ENCODE measurements at regions not wholly inside any gene's neighbourhood (a gene's known extent, or its start where the extent isn't known, plus 50 kb on each side); places are given as distances from the start of the nearest gene placed in this dataset.

DNA sequence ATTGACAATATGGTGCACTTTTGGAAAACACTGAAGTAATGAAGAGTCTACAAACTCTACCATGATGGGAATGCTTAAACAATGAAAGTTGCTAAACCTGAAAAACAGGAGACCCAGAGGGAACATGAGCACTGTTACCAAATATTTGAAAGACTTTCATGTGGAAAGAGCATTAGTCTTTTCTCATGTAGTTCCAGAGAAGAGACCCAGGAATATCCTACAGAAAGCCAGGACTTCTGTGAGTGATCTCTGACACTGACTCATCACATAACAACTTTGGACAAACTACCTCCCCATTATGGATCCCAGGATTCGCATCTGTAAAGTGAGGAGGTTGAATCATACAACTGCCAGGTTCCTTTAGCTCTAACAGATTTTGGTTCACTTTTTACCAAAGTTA lies 62.2 kb downstream of the FAM181B start:
- no peaks in the 10 kb centered on the region for H3F3A ChIP-seq (ENCODE audit: control insufficient read depth, insufficient read depth)
- TF ChIP-seq, protein P1, sequence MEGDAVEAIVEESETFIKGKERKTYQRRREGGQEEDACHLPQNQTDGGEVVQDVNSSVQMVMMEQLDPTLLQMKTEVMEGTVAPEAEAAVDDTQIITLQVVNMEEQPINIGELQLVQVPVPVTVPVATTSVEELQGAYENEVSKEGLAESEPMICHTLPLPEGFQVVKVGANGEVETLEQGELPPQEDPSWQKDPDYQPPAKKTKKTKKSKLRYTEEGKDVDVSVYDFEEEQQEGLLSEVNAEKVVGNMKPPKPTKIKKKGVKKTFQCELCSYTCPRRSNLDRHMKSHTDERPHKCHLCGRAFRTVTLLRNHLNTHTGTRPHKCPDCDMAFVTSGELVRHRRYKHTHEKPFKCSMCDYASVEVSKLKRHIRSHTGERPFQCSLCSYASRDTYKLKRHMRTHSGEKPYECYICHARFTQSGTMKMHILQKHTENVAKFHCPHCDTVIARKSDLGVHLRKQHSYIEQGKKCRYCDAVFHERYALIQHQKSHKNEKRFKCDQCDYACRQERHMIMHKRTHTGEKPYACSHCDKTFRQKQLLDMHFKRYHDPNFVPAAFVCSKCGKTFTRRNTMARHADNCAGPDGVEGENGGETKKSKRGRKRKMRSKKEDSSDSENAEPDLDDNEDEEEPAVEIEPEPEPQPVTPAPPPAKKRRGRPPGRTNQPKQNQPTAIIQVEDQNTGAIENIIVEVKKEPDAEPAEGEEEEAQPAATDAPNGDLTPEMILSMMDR (IDR thresholded peaks at IDR 0.05; ENCODE audit: low read depth, low read length, poor library complexity, severe bottlenecking), result no peak
- TF ChIP-seq EZH2phosphoT487 (IDR thresholded peaks at IDR 0.05; ENCODE audit: borderline replicate concordance, low read length), result no peak
- H3K4me2 ChIP-seq (ENCODE audit: low read length), result no peak overlapping the region
- no peaks in the 10 kb centered on the region for H3K4me1 ChIP-seq (ENCODE audit: control insufficient read depth, low read length)
- H4K20me1 ChIP-seq (ENCODE audit: control insufficient read depth, insufficient read depth, low read depth, low read length), result no peaks in the 10 kb centered on the region
- no peaks in the 10 kb centered on the region for H3K79me2 ChIP-seq (ENCODE audit: control insufficient read depth, low read length)
- H3K27me3 ChIP-seq (ENCODE audit: control insufficient read depth, low read length), result no peaks in the 10 kb centered on the region
- H3K9me2 ChIP-seq (replicated peaks; ENCODE audit: control insufficient read depth, low read length), result no peaks in the 10 kb centered on the region
- H3K9me3 ChIP-seq (ENCODE audit: control insufficient read depth, insufficient read depth, low read length), result no peaks in the 10 kb centered on the region
- H3K27ac ChIP-seq (ENCODE audit: low read depth, low read length), result no peak overlapping the region
- no peaks in the 10 kb centered on the region for H3K36me3 ChIP-seq (ENCODE audit: control insufficient read depth, low read length)
- no peak overlapping the region for H3K4me3 ChIP-seq (ENCODE audit: low read length)

DNA sequence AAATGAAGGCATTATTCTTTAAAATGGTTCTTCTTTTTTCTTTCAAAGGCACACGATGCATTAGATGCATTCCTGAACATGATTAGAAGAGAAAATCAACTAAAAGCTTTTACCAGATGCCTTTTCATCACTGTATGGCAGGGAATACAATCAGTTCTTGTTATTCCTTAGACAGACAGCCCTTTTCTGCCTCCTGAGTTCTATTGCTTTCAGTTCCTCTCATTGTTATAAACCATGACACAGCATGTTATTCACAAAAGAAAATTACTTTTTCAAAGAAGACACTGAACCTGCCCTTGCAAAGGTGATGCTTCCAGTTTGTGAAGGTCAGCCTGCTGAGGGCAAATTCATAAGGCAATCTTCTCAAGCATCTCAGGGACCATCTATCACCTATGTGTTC lies 70.1 kb downstream of the FAM181B start:
- no peak overlapping the region for H3K27ac ChIP-seq (ENCODE audit: low read depth, low read length)
- no peaks in the 10 kb centered on the region for H4K20me1 ChIP-seq (ENCODE audit: control insufficient read depth, insufficient read depth, low read depth, low read length)

DNA sequence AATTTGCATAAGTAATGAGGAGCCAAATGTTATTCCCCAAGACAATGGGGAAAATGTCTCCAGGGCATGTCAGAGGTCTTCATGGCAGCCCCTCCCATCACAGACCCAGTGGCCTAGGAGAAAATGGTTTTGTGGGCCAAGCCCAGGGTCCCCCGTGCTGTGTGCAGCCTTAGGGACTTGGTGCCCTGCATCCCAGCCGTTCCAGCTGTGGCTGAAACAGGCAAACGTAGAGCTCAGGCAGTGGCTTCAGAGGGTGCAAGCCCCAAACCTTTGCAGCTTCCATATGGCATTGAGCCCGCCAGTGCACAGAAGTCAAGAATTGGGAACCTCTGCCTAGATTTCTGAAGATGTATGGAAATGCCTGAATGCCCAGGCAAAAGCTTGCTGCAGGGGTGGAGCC lies 79.9 kb downstream of the FAM181B start:
- no peaks in the 10 kb centered on the region for H3K4me1 ChIP-seq (ENCODE audit: control insufficient read depth, low read length)
- no peaks in the 10 kb centered on the region for H4K20me1 ChIP-seq (ENCODE audit: control insufficient read depth, insufficient read depth, low read depth, low read length)
- no peaks in the 10 kb centered on the region for H3K36me3 ChIP-seq (ENCODE audit: control insufficient read depth, low read length)
- H3K9me2 ChIP-seq (replicated peaks; ENCODE audit: control insufficient read depth, low read length), result no peaks in the 10 kb centered on the region
- no peaks in the 10 kb centered on the region for H3K27me3 ChIP-seq (ENCODE audit: control insufficient read depth, low read length)
- no peak overlapping the region for H3K4me3 ChIP-seq (ENCODE audit: low read length)
- no peaks in the 10 kb centered on the region for H3K9me3 ChIP-seq (ENCODE audit: control insufficient read depth, insufficient read depth, low read length)
- no peak for TF ChIP-seq EZH2phosphoT487 (IDR thresholded peaks at IDR 0.05; ENCODE audit: borderline replicate concordance, low read length)
- TF ChIP-seq, protein P1 (IDR thresholded peaks at IDR 0.05; ENCODE audit: low read depth, low read length, poor library complexity, severe bottlenecking), result no peak
- H3K79me2 ChIP-seq (ENCODE audit: control insufficient read depth, low read length), result no peaks in the 10 kb centered on the region
- H3K27ac ChIP-seq (ENCODE audit: low read depth, low read length), result no peak overlapping the region
- H3F3A ChIP-seq (ENCODE audit: control insufficient read depth, insufficient read depth), result no peaks in the 10 kb centered on the region
- no peak overlapping the region for H3K4me2 ChIP-seq (ENCODE audit: low read length)

More for the DNA sequence above, 70.1 kb downstream of the FAM181B start:
- Histone ChIP-seq H3K36me3 (ENCODE audit: control insufficient read depth, low read length) (no peaks in the 10 kb centered on the region), H3K79me2 (ENCODE audit: control insufficient read depth, low read length) (no peaks in the 10 kb centered on the region), H3K9me2 (replicated peaks; ENCODE audit: control insufficient read depth, low read length) (no peaks in the 10 kb centered on the region), H3K4me3 (ENCODE audit: low read length) (no peak overlapping the region), H3K4me2 (ENCODE audit: low read length) (no peak overlapping the region), H3K4me1 (ENCODE audit: control insufficient read depth, low read length) (no peaks in the 10 kb centered on the region), H3K27me3 (ENCODE audit: control insufficient read depth, low read length) (no peaks in the 10 kb centered on the region), H3K9me3 (ENCODE audit: control insufficient read depth, insufficient read depth, low read length) (no peaks in the 10 kb centered on the region), H3F3A (ENCODE audit: control insufficient read depth, insufficient read depth) (no peaks in the 10 kb centered on the region)
- TF ChIP-seq, protein P1 (IDR thresholded peaks at IDR 0.05; ENCODE audit: low read depth, low read length, poor library complexity, severe bottlenecking), result no peak
- no peak for TF ChIP-seq EZH2phosphoT487 (IDR thresholded peaks at IDR 0.05; ENCODE audit: borderline replicate concordance, low read length)

DNA sequence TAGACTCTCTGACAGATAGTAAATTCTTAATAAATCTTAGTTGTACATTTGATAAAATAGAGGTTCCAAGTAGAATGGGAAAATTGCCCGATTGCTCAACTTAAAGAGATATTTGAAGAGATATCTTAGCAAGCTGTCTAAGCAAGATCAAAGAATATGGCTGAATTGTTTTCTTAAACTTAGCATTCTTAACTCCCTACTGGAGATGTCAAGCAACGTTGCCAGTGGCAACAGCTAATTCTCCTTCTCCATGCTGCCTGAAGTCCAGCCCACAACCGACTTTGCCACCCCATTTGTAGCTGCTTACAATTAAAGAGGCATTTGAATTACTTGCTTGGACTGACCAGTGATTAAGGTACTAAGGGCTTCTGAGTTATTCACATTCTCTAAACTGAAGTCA lies 94.4 kb downstream of the FAM181B start:
- no peak overlapping the region for H3K27ac ChIP-seq (ENCODE audit: low read depth, low read length)
- H3F3A ChIP-seq (ENCODE audit: control insufficient read depth, insufficient read depth), result no peaks in the 10 kb centered on the region
- no peaks in the 10 kb centered on the region for H3K9me2 ChIP-seq (replicated peaks; ENCODE audit: control insufficient read depth, low read length)
- H3K4me2 ChIP-seq (ENCODE audit: low read length), result no peak overlapping the region
- no peaks in the 10 kb centered on the region for H4K20me1 ChIP-seq (ENCODE audit: control insufficient read depth, insufficient read depth, low read depth, low read length)
- H3K9me3 ChIP-seq (ENCODE audit: control insufficient read depth, insufficient read depth, low read length), result no peaks in the 10 kb centered on the region
- H3K4me3 ChIP-seq (ENCODE audit: low read length), result no peak overlapping the region
- no peaks in the 10 kb centered on the region for H3K79me2 ChIP-seq (ENCODE audit: control insufficient read depth, low read length)
- H3K27me3 ChIP-seq (ENCODE audit: control insufficient read depth, low read length), result peaks cover 4% of the 10 kb centered on the region
- no peaks in the 10 kb centered on the region for H3K36me3 ChIP-seq (ENCODE audit: control insufficient read depth, low read length)
- TF ChIP-seq EZH2phosphoT487 (IDR thresholded peaks at IDR 0.05; ENCODE audit: borderline replicate concordance, low read length), result no peak
- TF ChIP-seq, protein P1 (IDR thresholded peaks at IDR 0.05; ENCODE audit: low read depth, low read length, poor library complexity, severe bottlenecking), result no peak
- H3K4me1 ChIP-seq (ENCODE audit: control insufficient read depth, low read length), result no peaks in the 10 kb centered on the region
